ENCODE measurements at regions not wholly inside any gene's neighbourhood (a gene's known extent, or its start where the extent isn't known, plus 50 kb on each side); places are given as distances from the start of the nearest gene placed in this dataset.
"Not testable (repeated sequence)": the region's sequence is repeated elsewhere in the genome, so short reads cannot be mapped to it uniquely, and the experiment has no call there.

GRCh38 chrX:73940893-73941470, 88.5 kb upstream of the XIST start:
- no peak for DNase-seq

- not testable (repeated sequence) for DNase-seq
These were observed 85.3 kb upstream of the XIST start for GRCh38 chrX:73937843-73938242.

DNA sequence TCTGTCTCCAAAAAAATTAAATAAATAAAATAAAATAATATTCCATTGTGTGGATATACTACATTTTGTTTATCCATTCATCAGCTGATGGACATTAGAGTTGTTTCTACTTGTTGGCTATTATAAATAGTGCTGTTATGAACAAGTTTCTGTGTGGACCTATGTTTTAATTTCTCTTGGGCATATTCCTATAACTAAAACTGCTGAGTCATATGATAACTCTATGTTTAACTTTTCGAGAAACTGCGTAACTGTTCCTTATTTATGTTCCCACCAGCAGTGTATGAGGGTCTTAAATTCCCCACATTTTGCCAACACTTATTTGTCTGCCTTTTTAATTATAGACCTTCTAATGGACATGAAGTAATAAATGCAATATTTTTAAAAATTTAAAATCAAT, 80.0 kb upstream of the XIST start:
- no peak for DNase-seq

- DNase-seq: no peak
These were observed 77.8 kb upstream of the XIST start for GRCh38 chrX:73930300-73930699.

- no peak for DNase-seq
These were observed 70.4 kb upstream of the XIST start for GRCh38 chrX:73922856-73923455.

GRCh38 chrX:73916931-73917667, 64.6 kb upstream of the XIST start:
- no peak for DNase-seq

- no peak for DNase-seq
These were observed 64.0 kb upstream of the XIST start for GRCh38 chrX:73916489-73916888.

- DNase-seq: not testable (repeated sequence)
These were observed 62.3 kb upstream of the XIST start for GRCh38 chrX:73914792-73915191.

DNA sequence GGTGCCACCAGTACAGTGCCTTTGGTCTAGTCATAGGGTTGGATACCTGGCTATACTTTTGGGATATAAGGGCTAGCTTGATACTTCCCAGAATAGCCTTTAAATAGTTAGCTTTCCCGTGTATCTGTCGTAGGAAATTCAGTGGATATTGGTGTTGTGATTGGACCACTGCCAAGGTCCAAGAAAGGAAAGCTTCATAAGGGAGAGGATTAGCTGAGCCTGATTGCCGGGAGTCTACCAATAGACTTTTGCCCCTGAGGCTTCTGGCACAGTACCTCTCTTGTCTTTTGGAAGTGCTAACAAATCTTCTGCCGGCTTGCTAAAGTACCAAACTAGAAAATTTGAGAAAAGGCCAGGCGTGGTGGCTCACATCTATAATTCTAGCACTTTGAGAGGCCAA, 61.1 kb upstream of the XIST start:
- no peak for DNase-seq

DNA sequence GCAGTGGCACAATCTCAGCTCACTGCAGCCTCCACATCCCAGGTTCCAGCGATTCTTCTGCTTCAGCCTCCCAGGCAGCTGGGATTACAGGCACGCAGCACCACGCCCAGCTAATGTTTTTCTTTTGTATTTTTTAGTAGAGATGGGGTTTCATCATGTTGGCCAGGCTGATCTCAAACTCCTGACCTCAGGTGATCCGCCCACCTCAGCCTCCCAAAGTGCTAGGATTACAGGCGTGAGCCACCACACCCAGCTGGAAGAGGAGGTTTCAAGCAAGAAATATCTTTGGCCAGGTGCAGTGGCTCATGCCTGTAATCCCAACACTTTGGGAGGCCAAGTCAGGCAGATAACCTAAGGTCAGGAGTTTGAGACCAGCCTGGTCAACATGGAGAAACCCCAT, 59.4 kb upstream of the XIST start:
- not testable (repeated sequence) for DNase-seq

DNA sequence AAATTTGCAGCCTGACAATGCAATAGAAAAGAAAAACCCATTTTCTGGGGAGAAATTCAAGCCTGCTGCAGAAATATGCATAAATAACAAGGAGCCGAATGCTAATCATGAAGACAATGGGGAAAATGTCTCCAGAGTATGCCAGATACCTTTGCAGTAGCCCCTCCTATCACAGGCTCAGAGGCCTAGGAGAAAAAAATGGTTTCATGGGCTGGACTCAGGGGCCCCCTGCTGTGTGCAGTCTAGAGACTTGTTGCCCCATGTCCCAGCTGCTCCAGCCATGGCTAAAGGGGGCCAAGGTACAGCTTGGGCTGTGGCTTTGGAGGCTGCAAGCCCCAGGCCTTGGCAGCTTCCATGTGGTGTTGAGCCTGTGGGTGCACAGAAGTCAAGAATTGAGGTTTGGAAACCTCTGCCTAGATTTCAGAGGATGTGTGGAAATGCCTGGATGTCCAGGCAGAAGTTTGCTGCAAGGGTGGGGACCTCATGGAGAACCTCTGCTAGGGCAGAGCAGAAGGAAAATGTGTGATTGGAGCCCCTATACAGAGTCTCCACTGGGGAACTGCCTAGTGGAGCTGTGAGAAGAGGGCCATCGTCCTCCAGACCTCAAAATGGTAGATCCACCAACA, 53.3 kb upstream of the XIST start:
- not testable (repeated sequence) for DNase-seq

DNA sequence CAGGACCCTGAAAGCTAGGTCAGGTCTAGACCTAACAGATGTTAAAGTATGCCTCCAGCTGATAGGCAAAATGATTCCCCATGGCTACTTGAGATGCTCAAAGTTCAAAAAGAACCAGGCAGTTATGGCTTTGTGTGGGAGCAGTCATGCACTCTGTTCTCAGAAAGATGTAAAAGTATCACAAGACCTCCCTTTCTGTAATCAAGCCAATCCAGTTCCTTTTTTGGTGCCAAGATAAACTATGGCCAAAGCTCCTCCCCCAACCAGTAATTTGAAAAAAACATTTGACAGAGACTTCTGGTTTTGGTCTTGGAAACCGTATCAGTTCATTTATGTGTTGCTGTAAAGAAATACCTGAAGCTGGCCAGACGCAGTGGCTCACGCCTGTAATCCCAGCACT, 51.4 kb upstream of the XIST start:
- no peak for DNase-seq
